GM19035 (cell line): ENCODE measurements at regions not wholly inside any gene's neighbourhood (a gene's known extent, or its start where the extent isn't known, plus 50 kb on each side); places are given as distances from the start of the nearest gene placed in this dataset.

ENCODE experiments used
- ATAC-seq: cut with Tn5 transposase; IDR thresholded peaks from one replicate; pipeline ENCODE4 v1.9.1; 2021; ENCODE audit not compliant: unreplicated experiment

GRCh38 chr2:2874805-2875204 lies 502.8 kb downstream of the EIPR1 start:
- no peak for ATAC-seq

DNA sequence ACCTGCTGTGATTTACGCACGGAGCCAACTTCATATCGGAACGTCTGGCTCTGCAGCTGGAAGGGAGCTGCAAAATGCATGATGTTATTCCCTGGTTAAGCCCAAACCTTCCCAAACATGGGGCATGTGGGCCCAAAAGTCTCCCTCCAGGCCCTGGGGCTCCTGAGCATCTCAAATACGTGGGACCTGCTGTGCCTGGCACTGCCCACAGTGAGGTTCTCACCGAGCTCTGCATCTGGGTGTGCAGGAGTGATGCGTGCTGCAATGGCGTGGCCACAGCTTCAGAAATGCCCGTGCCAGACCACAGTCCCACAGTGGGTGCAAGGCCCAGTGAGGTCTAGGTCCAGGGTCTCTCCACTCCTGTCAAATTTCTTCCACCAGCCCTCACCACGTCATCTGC lies 503.3 kb downstream of the EIPR1 start:
- no peak for ATAC-seq

DNA sequence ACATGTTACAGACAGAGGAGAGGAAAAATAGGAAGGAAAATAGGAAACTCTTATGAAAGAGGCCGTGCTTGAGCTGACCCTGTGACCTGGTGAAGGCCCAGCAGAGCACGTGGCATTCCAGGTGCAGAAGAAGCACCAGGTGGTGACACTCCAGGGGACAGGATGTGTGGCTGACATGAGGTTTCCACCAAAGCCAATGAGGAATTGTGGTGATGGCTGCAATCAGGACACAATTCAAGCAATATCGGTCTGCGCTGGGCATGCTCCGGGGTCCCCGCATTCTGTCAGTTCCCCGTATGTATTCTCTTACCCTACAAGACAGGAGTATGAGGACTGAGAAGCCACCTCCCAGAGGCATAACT lies 504.2 kb downstream of the EIPR1 start:
- ATAC-seq, result no peak

DNA sequence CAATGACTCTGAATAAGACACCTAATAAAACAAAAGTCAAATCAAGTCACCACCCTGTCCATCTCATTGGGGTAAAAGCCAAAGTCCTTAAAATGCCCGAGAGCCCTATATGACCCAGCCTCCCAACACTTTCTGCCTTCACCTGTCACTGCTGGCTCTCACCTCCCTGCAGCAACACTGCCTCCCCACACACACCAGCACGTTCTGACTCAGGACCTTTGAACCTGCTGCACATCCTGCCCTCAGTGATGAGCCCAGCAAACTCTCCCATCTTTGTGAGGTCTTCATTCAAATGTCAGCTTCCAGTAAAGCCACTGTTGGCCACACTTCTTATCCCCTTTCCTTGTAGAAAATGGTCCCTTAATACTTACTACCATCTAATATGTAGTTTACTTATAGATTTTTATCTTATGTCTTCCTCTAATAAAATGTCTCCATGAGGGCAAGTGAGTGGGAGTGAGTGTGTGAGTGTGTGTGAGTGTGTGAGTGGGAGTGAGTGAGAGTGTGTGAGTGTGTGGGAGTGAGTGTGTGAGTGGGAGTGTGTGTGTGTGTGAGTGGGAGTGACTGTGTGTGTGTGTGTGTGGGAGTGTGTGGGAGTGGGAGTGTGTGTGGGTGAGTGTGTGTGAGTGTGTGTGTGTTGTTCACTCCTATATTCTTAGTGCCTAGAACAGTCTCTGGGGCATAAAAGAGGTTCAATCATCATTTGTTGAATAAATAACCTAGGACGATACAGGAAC lies 504.7 kb downstream of the EIPR1 start:
- no peak for ATAC-seq

GRCh38 chr2:2872309-2872617 lies 505.4 kb downstream of the EIPR1 start:
- no peak for ATAC-seq

DNA sequence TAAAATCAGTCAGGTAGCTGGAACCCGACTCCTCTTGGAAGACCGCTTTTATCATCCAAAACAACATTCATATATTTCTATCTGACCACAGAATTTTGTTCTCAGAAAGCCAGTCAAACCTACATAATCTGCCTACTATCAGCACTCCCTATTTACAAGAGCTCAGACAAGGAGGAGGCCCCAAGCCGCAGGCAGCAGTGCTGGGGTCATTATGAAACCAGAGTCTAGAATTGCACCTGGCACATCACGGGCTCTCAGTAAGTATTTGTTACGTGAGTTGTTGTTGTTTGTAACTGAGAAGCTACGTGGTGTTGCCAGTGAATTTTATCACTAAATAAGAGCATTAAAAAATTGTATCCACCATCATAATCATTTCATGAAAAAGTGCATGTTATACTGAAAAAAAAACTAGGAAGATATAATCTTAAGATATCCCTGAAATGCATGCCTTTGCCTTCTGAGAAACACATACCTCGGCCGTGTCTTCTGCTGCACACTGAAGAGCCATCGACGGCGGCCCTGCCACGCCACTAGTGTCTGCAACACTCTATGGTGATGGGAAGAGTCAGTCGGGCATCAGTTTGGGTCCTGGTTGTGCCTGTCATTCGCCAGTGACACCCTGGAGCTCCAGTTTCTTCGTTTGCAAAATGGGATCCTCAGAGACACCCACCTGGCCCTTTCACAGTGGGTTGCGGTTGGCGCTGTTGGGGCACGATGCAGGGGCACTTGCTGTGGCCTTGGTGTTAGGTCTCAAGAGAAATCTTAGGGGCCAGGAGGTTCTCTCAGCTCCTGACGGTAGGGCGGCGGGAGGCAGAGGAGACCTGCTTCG lies 505.9 kb downstream of the EIPR1 start:
- ATAC-seq, result no peak

DNA sequence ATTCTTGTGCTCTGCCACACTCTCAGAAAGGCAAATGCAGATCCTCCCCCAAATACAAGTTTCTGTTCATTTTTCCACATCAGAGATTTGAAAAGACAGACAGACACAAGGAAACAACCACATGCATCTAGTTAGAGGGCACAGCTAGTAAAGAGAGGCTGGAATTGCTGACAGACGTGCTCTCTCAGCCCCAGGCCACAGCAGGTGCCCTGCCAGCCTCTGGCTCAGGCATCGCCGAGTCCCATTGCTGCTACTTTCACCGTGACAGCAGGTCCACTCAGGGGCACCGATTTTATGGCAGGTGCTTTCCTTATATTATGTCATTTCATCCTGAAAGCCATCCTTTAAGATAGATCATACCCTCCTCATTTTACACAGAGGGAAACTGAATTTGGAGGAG lies 507.5 kb downstream of the EIPR1 start:
- no peak for ATAC-seq

DNA sequence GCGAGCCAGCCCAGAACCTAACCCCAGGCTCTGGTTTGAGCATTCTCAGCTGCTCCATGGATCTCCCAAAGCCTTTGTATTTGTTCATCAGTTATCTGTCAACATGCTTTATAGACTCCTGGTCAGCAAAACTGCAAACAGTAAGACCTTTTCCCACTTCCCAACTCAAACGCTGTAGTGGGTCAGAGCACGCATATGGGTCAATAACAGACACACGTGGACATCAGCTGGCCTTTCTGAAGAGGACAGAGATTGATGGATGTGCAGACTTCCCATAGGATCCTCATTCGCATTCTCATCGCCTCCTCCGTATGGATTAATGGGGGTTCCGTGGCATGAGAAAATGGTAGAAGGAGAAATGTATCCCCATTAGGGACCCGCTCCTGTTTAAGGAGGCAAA lies 508.1 kb downstream of the EIPR1 start:
- no peak for ATAC-seq

DNA sequence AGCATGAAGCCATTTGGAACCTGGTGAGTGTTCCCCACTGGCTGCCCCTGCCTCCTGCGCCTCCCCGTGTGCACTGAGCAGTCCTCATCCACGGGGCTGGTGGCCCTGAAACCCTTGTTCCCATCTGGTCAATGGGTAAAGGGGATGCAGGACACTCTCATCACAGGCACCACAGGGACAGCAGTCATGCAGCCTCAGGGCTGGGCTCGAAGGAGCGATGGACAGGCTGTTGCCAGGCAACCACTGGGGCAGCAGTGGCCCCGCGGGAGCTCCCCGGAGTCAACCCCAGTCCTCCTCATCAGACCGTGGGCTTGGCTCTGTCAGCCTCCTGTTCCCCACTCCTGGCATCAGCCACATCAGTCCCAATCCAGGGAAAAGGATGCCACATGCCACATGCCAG lies 509.5 kb downstream of the EIPR1 start:
- ATAC-seq, result no peak

- ATAC-seq, result no peak
Observed at GRCh38 chr2:2867397-2867979, 510.1 kb downstream of the EIPR1 start.

DNA sequence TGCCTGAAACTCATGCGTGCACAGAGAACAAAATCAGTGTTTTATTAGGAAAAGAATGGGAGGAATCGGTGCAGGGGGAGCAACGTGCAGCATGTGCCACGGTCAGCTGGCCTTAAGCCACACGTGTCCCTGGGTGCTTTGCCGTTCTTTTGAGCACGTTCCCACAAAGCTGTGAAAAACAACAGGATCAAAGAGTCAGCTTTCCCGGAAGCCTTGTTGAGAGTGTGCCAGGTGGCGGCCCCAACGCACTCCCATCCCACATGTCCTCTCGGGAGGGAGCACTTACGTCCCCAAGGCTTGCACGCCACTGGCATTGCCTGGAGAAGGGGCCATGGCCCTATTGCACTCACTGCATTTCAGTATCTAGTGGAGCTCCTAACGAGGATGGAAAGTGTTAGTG lies 511.2 kb downstream of the EIPR1 start:
- ATAC-seq, result no peak

- no peak for ATAC-seq
Observed at GRCh38 chr2:2862386-2862785, 515.2 kb downstream of the EIPR1 start.

GRCh38 chr2:2861666-2862240 lies 515.9 kb downstream of the EIPR1 start:
- no peak for ATAC-seq

GRCh38 chr2:2860589-2861300 lies 516.9 kb downstream of the EIPR1 start:
- ATAC-seq, result no peak

DNA sequence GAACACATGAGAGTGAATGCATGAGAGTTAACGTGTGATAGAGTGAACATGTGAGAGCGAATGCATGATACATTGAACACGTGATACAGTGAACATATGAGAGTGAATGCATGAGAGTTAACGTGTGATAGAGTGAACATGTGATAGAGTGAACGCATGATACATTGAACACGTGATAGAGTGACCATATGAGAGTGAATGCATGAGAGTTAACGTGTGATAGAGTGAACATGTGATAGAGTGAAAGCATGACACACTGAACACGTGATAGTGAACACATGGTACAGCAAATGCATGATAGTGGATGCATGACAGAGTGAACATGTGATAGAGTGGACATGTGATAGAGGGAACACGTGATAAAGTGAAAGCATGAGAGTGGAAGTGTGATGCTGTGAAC lies 517.9 kb downstream of the EIPR1 start:
- no peak for ATAC-seq

DNA sequence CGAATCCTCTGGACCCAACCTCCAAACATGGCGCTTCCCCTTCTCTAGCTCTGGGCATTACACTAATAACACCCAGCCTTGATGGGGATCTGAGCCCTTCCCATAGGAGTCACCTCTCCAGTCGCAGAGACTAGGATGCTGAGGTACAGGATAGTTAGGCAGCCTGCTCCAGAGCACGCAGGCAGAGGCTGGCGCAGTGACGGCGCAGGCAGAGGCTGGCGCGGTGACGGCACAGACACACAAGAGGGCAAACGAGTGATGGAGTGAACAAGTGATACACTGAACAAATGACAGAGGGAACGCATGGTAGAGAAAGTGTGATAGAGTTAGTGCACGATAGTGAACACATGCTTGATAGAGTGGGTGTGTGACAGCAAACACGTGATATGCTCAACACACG lies 518.5 kb downstream of the EIPR1 start:
- no peak for ATAC-seq

- no peak for ATAC-seq
Observed at GRCh38 chr2:2856723-2857415, 520.7 kb downstream of the EIPR1 start.

DNA sequence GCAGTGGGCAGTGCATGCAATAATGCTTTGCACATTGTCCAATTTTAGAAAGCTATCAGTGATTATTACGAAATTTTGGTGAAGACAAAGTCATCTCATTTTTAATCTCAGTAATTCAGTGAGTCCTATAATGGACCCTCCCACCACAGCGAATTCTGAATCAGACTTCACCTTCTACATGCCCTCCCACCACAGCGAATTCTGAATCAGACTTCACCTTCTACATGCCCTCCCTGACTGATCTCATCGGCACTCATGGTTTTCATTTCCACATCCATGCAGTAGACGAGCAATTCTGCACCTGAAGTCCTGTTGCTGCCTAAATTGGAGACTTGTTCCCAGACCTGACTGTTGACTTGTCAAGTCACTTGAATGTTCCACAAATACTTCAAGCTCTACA lies 522.3 kb downstream of the EIPR1 start:
- no peak for ATAC-seq

DNA sequence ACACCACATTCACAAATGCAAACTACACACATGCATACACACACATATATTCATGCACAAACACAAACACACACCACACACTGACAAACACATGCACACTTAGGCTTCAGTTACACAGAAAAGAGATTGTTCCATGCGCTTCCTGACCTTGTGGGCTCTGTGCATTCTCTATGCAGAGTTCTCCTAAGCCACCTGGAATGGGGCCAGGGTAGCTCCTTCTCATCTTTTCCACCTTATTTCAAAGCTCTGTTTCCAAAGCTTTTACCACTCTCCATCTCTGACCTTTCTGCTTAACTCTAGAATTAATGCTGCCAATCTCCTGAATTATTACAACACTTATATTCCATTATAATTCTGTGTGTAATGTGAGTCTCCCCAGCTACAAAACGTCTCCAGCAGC lies 522.3 kb upstream of the MYT1L start:
- ATAC-seq, result no peak

DNA sequence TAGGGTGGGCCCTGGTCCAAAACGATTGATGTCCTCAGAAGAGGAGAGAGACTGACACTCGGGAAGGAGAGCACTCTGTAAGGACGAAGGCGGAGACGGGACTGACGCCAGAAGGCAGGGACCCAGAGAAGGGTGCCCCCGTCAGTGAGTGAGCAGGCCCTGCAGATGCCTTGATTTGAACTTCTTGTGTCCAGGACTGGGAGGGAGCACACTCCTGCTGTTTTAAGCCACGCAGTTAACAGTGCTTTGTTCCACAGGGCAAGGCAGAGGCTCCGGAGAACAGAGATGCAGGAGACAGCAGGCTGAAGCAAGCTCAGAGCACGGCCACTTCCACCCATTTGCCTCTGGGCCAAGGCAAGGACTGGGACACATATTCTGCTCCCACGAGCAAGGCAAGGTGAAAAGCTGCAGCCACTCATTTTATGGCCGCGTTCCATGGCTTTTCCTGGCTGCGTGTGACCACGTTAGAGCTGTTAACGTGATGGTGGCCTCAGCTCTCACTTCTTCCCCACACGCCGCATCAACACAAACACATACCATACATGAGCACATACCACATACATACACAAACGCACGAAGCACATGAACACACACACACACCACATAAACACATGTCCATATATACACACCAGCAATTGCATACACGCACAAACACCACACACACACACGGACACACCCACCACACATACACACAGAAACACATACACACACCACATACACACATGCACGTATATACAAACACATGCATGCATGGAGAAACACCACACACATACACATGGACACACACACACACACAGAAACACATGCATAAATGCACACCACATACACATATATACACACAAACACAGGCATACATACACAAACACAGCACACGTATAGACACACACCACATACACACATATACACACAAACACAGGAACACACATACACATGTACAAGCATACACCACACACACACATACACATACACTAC lies 521.0 kb upstream of the MYT1L start:
- no peak for ATAC-seq
